GM12875 (cell line): ENCODE measurements at regions not wholly inside any gene's neighbourhood (a gene's known extent, or its start where the extent isn't known, plus 50 kb on each side); places are given as distances from the start of the nearest gene placed in this dataset.

Experiments
- H3K4me3 ChIP-seq: one replicate; pipeline ENCODE4 v1.5.1; 2011; ENCODE audit warnings: low read depth, low read length, control low read depth
- TF ChIP-seq, protein P1 (sequence below): IDR thresholded peaks from 2 replicates; pipeline ENCODE4 v1.5.1; 2011; ENCODE audit warnings: low read depth, mild to moderate bottlenecking, control low read depth, inconsistent platforms, low read length, moderate library complexity, borderline replicate concordance; ENCODE audit not compliant: insufficient read depth

- TF ChIP-seq, protein P1, sequence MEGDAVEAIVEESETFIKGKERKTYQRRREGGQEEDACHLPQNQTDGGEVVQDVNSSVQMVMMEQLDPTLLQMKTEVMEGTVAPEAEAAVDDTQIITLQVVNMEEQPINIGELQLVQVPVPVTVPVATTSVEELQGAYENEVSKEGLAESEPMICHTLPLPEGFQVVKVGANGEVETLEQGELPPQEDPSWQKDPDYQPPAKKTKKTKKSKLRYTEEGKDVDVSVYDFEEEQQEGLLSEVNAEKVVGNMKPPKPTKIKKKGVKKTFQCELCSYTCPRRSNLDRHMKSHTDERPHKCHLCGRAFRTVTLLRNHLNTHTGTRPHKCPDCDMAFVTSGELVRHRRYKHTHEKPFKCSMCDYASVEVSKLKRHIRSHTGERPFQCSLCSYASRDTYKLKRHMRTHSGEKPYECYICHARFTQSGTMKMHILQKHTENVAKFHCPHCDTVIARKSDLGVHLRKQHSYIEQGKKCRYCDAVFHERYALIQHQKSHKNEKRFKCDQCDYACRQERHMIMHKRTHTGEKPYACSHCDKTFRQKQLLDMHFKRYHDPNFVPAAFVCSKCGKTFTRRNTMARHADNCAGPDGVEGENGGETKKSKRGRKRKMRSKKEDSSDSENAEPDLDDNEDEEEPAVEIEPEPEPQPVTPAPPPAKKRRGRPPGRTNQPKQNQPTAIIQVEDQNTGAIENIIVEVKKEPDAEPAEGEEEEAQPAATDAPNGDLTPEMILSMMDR = no peak
These were observed 56.5 kb upstream of the CCN2 start for GRCh38 chr6:132007474-132008190.

DNA sequence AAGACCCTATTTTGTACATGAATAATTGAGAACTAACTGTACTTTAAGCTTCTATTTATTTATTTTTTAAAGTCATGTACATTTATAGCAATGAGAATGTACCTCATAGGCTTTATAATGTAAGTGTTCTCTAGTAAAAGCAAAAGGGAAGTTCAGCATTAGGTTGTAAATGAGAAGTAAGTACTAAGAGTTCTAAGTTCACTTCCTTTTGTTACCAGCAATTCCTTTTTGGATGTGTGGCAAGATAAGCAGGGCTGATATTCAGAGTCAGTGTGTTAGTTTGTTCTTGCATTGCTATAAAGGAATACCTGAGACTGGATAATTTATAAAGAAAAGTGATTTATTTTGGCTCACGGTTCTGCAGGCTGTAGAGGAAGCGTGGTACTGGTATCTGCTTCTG is 54.0 kb upstream of the CCN2 start:
- TF ChIP-seq, protein P1 = no peak

More at GRCh38 chr6:132007474-132008190, 56.5 kb upstream of the CCN2 start:
- no peak overlapping the region for H3K4me3 ChIP-seq

GRCh38 chr6:132004668-132005067 is 53.5 kb upstream of the CCN2 start:
- TF ChIP-seq, protein P1 = no peak
- no peak overlapping the region for H3K4me3 ChIP-seq

More for the DNA sequence above, 54.0 kb upstream of the CCN2 start:
- H3K4me3 ChIP-seq = no peak overlapping the region

- TF ChIP-seq, protein P1 = no peak
- H3K4me3 ChIP-seq = no peak overlapping the region
These were observed 52.5 kb upstream of the CCN2 start for GRCh38 chr6:132003516-132004178.
